ENCODE measurements at regions not wholly inside any gene's neighbourhood (a gene's known extent, or its start where the extent isn't known, plus 50 kb on each side); places are given as distances from the start of the nearest gene placed in this dataset.

DNA sequence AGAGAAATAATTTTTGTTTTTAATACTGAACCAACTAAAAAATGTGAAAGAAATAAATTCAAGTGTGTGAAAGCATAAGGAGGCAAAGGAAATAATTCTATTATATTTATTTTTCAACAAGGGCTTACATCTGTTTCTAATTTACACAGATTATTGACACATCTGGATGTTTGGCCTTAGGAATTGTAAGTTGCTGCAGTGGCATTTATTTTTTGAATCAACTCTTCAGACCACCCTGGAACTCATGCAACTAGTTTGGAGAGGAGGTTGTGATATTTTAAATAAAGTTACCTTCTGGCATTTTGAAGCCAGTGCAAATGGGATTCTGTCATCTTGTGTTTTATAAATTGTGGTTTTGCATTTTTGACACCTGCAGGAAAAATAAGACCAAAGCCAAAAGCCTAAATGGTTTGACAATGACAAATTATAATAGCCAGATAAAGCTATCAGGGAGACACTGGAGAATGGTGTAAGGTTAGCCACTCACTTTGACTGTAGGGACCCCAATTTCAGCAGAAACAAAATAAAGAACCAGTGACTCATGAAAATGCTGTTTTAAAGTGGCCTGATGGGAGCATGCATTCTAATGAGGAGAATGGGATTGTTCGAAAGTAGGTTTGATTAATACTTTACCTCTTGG is 192.9 kb downstream of the KLF5 start:
- no peak for DNase-seq

DNA sequence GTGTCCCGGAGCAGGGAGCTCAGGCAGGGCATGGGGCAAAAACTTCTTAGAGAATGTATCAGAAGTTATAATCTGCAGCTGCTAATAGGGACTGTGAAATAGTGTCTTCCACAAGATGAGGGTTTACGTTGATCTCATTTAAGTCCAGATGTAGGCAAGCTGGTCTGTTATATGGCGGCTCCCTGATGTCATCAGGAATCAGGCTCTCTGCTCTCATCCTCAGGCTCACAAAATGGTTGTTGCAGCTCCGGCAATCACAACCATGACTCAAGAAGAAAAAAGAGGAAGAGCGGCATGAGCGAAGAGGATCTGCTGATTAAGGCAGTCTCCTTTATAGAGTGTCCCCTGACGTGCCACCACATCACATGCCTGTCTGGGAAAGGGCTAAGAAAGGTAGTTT is 191.3 kb downstream of the KLF5 start:
- DNase-seq = no peak

DNA sequence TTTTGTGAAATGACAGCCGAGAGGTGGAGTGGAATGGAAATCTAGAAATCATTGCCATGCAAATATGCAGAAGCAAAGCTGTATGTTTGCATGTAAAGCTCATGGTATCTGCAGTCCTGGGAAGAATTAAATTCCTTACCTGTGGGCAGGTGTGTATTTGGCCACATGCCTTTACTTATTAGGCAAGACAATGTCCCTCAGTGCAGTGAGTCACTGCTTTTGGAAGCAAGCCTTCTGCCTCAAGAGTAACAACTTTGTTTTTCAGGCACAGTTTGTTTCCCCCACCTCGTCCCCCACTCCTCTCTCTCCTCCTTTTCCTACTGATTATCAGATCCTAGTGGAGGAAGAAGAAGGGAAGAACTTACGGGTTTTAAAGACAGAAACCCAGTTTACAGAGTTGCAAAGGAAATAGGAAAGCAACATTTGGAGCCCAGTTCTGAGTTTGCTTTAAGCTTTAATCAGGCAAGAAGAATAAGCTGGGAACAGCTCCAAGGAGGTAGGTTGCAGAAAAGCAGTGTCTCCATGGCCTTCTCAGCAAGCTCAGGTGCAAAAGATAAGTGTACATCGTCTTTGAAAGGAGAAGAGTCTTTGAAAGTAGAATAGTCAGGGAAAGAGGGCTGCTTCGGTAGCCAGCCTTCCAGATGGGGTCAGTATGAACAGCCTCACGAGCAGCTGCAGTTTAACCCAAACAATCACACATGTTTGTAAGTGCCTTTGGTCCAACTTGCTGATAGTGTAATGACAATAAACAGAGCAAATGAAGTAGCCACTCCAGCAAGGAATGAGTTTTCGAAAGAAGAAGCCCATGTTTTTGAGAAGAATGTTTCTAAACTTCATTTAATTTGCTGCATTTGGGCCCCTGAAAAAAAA is 190.1 kb downstream of the KLF5 start:
- no peak for DNase-seq

DNA sequence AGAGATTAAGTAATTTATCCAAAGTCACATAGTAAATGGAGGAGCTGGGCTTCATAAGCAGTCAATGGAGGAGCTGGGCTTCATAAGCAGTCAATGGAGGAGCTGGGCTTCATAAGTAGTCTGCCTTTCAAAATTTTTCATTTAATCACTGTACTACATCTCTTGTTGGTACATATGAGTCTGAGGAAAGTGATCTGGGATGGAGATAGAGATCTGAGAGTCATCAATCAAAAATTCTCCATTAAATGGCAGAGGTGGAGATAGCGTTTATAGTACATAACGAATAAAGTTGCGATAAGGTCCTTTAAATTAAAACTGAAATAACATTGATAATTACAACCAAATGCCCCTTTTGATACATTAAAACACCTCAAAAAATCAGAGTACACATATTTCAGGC is 189.3 kb downstream of the KLF5 start:
- no peak for DNase-seq

DNA sequence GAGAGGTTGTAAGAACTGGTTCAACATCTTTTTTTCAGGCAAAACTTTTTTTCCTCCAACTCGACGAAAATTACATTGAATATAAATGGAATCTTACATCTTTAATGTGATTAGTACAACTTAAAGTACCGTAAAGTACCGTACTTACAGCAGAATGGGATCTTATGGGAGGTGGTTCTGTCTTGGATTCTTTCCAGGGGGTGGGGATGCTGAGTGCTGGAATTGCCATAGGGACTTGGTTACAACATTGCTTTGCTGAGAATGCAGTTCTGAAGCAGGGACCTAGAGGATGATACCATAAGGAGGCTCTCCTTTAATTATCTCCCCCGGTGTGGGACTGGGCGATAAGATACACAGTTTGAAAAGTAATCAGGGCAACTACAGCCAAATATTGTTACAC is 186.4 kb downstream of the KLF5 start:
- no peak for DNase-seq

DNA sequence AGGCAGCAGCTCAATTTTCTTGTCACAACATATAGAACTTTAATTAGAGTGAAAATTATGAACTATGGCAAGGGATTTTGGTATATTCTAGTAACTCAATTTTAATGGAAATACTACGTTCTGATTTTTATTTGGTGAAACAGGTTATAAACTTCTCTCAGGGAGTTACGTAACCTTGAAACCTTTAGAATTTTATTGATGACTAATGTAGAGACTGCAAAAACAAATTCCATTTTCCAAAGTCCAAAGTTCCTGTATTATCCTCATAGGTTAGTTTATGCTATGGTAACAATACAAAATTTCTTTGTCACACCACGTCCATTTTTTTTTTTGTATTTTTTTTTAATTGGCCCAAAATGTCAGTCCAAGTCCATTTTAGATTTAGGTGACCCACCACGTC is 185.7 kb downstream of the KLF5 start:
- no peak for DNase-seq

DNA sequence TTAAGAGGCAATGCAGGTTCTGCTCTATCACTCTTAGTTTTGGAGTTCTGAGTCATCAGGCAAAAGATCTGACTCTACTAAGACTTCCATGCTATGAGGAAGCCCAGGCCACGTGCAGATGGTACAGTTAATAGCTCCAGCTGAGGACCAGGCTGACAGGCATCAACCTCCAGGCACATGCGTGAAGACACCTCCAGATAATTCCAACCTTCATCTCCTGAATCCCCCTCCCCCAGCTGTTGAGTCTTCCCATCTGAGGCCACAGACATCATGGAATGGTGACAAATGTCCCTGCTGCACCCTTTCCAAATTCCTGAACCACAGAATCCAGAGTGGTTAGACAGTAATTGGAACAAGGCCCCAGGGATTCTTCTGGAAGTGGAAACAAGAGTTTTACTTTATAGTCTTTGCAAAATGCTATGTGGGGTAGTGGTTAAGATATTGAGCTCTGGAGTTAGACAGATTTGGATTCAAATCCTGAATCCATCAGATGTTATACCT is 183.8 kb downstream of the KLF5 start:
- no peak for DNase-seq

DNA sequence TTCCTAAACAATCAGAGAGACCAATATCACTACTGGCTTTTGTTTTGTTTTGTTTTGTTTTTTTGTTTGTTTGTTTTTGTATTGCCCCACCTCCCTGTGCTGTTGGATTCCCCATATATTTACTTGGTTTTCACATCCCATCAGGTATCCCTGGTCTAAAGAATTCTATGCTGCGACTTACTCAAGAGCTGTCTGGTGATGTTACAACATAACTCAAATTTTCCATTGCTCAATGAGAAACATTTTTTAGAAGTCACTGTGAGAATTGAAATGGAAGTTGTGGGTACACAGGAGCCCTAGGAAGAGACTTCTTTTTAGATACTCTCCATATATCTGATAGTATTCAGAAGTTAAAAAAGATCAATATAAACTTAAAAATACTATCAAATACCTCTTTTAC is 181.4 kb downstream of the KLF5 start:
- DNase-seq = no peak

DNA sequence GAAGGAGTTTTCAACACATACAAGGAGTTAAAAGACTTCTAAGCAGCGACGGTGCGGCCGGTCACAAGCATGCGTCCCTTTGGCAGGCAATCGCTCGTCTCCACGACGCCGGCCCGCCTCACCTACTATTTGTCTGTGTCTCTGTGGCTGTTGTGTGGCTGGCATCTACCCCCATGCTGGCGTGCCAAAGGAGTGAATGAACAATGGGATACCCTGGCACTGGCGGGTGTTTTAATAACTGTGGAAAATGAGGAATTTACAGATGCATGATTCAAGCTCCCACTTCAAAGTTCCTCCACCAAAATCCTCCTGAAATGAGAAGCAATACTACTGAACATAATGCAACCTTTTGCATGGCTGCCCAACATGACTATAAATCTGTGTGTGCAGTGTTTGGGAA is 176.6 kb downstream of the KLF5 start:
- no peak for DNase-seq

DNA sequence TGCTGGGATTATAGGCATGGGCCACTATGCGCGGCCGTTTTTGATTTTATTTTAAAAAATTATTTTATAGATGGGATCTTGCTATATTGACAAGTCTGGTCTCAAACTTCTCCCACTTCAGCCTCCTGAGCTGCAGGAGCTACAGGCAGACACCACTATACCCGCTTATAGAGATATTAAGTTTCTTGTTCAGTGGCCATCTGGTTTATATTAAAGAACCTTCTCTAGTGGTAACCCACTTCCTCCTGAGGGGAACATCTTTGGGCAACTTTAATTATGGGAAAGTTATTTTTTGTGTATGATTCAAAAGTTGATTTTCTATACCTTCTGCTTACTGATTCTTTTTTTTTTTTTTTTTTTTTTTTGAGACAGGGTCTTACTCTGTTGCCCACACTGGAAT is 172.7 kb downstream of the KLF5 start:
- no peak for DNase-seq

DNA sequence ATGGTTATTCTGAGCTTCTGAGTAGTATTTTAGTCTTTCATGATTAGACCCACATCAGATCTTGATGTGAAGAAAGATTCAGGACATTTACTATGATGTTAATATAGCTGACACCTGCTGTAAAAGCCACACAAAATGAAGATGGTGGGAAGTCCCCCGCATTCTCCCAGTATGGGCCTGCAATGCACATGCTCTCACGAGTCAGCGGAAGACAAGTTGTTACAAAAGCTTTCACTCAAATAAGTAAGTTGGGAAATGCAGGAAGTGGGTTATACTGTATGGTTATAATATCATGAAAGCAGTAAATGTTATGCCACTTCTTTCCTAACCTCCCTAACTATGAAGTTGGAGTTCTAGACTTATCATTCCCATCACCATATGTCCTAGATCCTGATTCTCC is 171.9 kb downstream of the KLF5 start:
- DNase-seq = no peak

DNA sequence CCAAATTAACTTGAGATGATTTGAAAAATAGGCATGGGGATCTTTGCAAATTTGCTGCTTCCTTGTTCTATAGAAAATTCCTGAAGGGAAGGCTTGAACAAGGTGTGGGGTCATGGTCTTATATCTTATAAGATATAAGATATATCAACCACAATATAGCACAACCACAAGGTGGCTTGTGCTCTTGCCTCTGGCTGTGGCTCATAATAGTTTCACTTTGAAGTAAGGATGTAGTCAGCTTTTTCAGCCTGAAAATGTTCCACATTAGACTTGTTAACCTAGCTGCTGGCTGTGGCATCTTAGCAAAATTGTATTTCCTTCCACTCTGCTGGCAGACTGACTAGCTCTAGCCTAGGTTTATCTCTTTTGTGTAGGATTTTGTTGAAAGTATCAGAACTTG is 169.7 kb downstream of the KLF5 start:
- DNase-seq = no peak

DNA sequence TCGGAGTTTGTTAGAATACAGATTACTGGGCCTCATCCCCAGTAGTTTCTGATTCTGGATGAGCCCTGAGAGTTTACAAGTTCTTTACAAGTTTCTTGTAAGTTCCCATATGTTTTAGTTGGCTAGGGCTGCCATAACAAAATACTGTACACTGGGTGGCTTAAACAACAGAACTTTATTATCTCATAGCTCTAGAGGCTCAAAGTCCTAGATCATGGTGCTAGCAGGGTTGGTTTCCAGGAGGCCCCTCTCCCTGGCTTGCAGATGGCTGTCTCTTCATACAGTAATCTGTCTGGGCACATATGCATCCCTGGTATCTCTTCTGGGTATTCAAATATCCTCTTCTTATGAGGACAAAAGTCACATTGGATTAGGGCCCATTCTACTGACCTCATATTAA is 167.2 kb downstream of the KLF5 start:
- no peak for DNase-seq

DNA sequence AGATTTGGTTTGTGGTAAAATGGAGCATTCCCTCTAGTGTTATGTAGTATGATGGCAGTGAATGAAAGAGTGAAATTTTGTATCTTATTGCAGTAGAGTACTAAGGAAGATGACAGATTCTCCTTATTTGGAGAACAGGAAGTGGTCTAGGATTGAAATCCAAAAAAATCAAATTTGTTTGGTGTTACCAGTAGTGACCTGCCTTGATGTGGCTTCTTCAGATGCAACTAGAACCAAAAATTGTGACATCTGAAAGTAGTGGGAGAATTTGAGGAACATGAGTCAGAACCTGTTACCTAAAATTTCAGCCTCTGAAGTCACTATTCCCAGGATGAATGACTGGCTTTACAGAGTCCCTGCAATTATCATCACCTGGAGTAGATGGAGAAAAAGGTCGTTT is 165.9 kb downstream of the KLF5 start:
- DNase-seq = no peak

DNA sequence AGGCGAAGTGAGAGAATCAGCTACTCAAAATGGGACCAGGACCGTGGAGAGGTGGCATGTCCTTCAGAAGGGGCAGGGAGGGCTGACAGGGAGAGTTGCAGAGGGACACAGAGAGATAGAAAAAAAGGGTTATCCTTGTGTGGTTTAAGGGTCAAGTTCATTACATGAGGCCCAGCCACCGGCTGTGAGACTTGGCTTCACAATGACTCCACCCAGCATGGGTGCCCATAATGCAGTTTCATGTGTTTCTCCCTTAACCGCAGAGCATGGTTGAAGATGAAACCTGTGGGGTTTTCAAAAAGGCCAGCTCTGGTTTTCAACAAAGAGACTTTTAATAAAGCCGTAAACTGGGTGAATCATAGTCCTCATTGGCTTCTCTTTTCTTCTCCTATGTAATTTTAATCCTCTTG is 164.6 kb downstream of the KLF5 start:
- DNase-seq = no peak

DNA sequence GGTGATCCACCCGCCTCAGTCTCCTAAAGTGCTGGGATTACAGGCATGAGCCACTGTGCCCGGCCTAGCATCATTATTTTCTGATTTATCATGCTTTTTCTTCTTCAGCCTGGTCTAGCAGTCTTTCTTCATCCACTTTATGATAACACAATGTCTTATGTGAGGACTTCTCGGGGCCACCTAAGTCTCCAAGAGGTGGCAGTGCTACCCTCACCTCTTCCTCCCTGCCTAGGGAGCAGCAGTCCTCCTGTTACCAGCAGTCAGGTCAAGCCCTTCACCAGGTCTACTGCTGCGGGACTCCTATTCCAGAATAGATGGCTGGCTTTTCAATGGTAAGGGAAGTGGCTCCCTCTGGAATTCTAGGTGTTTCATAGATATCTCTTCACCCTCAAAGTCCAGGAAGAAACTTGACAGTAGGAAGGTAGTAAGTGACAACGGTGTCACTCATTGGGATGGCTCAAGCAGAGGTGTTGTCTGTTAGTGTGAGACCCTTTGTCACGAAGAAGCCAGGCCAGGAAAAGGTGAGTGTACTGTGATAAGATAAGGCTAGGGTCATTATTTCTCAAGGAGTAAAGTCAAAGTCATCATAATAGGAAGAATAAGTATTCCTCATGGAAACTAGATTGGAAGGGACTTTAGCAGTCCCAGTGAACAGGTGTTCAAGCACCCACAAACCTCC is 164.0 kb downstream of the KLF5 start:
- DNase-seq = no peak

DNA sequence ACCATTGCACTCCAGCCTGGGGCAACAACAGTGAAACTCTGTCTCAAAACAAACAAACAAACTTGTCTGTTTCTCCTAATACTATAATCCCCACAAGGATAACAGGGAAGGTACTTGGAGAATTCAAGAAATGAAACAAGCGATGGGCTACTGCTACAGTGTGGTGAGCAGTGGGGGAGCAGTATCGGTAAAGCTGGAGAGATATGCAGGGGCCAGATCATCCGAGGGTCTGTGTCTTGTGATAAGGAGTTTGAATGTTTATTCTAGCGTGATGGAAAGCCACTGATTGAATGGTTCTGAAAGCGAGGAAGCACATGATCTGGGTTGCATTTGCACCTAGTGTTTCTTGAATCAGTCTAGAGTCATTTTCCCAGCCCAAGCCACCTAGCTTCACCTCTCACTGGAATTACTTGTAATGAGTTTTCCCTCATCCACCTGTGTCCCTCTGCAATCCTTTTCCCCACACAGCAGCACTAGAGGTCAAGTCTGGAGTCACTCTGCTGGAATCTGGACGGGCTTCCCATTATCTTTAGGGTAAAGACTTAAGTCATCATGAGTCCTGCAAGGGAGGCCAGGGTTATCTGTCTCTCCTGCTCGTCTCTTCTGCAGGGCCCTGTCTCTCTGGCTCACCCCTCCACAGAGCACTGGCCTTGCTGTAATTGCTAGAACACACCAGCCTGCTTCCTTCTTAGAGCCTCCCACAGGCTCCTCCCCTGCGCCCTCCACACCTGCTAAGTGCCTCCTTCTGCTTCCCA is 162.3 kb downstream of the KLF5 start:
- DNase-seq = no peak

DNA sequence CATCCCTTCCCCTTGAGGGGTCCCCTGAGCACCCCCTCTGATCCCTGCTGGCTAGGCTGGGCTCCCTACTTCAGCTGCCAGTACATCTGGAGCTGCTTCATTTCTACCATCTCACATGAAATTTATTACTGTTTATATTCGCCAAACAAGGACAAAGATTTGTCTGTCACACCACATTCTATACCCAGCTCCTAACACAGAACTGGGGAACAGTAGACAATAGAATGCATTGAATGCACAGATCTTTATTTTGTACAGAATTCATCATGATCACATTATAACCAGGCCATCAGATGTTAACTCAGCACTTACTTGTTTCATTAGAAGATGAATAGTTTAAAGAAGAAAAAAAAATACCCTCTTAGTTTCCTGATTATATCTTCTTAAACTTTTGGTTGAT is 159.4 kb downstream of the KLF5 start:
- no peak for DNase-seq

DNA sequence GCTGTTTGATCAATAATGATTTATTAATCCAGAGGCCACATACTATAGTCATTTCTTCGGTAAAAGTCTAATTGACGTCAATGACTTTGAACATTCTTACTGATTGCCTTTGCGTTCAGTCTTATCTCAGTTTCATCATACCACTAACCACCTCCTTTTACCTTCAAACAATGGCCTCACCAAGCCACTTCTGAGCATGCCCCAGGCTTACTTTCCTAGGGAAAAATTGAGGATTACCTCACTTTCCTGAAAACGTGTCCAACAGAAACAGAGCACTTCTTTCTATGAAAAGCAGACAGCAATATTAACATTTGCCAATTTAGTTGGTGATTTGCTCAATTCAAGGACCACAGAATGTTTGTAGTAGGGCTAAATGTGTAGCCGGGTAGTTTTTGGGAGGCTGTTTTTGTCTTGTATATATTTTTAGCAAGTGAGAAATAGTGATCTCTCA is 157.6 kb downstream of the KLF5 start:
- no peak for DNase-seq

DNA sequence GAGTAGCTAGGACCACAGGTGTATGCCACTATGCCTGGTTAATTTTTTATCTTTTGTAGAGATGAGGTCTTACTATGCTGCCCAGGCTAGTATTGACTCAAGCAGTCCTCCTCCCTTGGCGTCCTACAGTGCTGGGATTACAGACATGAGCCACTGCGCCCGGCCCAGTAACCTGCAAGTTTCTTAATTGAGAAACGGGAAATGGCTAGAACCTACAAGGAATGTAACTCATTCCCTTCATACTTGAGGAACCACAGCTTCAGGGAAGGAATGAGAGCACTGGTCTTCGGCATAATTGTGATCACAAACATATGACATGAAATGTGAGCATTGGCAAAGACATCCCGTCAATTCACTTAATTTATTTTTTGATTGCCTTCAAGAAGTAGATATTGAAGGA is 157.0 kb downstream of the KLF5 start:
- no peak for DNase-seq

DNA sequence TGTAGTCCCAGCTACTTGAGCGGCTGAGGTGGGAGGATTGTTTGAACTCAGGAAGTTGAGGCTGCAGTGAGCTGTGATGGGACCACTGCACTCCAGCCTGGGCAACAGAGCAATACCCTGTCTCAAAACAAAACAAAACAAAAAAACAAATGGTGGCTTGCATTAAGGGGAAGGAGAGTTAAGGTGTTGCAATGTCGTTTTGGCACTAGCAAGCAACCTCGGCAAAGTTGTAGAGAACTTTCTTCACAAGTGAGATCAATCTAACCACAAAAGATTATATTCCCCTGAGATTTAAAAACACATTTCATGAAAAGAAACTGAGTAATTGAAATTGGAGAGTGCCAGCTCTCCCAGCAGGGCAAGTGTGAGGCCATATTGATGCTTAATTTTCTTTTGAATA is 153.7 kb downstream of the KLF5 start:
- no peak for DNase-seq

DNA sequence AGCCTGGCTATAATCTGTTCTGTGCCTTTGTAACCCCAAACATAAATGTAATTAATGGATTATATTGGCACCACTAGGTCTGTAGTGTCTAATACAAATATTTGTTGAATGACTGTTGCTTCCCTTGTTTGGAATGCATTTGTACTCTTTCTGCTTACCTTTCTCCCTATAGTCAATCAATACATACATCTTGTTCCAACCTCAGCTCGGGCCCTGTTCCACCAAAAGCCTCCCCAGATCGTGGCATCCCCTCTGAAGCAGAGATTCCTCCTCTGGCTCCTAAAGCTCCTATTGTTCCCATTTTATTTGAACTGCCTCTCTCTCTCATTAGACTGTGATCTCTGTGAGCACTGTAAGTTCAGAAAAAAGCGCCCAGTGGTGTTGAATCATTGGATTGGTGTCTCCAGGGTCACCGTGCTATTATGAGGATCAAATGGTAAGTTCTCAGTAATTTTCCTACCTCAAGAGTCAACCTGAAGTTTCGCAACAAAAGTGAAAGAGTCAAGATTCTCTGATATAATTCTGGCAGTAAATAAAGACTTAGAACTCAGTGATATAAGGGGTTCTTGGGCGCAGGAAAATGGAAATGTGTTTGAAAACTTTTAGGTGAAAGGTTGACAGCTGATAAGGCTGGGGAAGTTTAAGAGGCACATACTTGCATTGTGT is 151.5 kb downstream of the KLF5 start:
- DNase-seq = no peak
